BJ (cell line): ENCODE measurements at regions not wholly inside any gene's neighbourhood (a gene's known extent, or its start where the extent isn't known, plus 50 kb on each side); places are given as distances from the start of the nearest gene placed in this dataset.

Experiments used
- CTCF ChIA-PET: fragments of 350-600 bp; formaldehyde crosslinking; extraction: SDS; loops from one replicate; lab custom pipeline; 2021; ENCODE audit warnings: antibody characterized with exemption, inconsistent platforms; lab: Yijun Ruan, JAX
- POLR2A ChIA-PET: fragments of 300-600 bp; sonication (Branson Sonifier 250); formaldehyde crosslinking; extraction: SDS; loops from one replicate; lab custom pipeline; 2021; ENCODE audit warnings: antibody characterized with exemption; lab: Charles Lee
- DNase-seq: peaks from one replicate; pipeline ENCODE4 v3.0.0-alpha.2; 2011; ENCODE audit warnings: low read depth
- H3K27me3 ChIP-seq: 2 replicates; pipeline ENCODE4 v1.6.0; 2011; ENCODE audit warnings: low read length; ENCODE audit not compliant: control insufficient read depth, insufficient read depth
- H3K36me3 ChIP-seq: 2 replicates; pipeline ENCODE4 v1.5.1; 2011; ENCODE audit warnings: low read length; ENCODE audit not compliant: control insufficient read depth, insufficient read depth
- H3K4me3 ChIP-seq: 2 replicates; pipeline ENCODE4 v1.5.1; 2011; ENCODE audit warnings: low read depth, mild to moderate bottlenecking, control low read depth, low read length
- CTCF ChIP-seq: IDR thresholded peaks from 2 replicates; pipeline ENCODE4 v1.5.1; 2011; ENCODE audit warnings: low read depth, mild to moderate bottlenecking, control low read depth, inconsistent platforms, low read length, moderate library complexity; ENCODE audit not compliant: insufficient read depth

DNA sequence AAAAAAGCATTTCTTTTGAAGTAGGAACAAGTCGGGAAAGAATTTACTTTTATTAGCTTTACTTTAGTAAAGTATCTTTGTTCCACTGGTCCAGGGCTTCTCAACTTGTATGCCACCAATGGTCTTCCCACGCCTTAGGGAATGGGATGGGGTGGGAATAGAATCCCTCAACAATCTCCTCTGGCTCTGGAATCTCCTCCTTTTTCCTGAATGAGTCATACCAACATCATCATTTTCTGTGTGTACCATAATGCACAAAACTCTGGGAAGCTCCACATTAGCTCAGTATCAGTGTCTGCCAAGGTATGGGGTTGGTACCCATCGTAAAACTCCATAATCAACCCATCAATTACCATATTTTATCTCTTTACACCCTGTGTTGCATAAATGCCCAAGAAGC is 159.4 kb upstream of the BMPER start:
- H3K36me3 ChIP-seq: no peaks in the 10 kb centered on the region
- H3K27me3 ChIP-seq: no peaks in the 10 kb centered on the region
- DNase-seq: no peak
- no peak for TF ChIP-seq CTCF
- POLR2A ChIA-PET: no interaction called here
- no peak overlapping the region for H3K4me3 ChIP-seq
- CTCF ChIA-PET: interaction anchor here (1.2 kb wide), 1 partner anchor 189 kb away, joined by 3 read pairs; no protein-coding TSS in a partner anchor

DNA sequence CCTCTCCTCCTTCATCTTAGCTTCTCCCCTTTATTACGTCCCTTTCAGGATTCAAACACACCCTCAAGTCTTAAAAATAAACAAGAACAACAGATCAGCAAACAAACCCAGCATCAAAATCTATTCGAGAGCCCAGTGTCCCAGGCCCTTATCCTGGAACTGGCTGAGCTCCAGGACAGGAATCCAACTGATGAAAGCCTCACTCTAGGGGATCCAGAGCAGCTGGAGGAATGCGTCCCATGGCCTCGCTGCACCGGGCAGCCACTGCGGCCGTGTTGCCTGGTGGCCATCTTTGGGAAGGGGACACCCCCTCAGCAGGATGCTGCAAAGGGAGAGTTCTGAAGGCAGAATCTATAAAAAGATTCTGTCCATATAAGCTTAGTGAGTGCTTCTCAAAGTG is 156.5 kb upstream of the BMPER start:
- CTCF ChIA-PET: interaction anchor here (0.7 to 1.1 kb wide), 4 partner anchors 9 to 506 kb away, joined by 3 to 4 read pairs (median 3); no protein-coding TSS in a partner anchor
- no peak for DNase-seq
- Histone ChIP-seq H3K27me3 (no peaks in the 10 kb centered on the region), H3K4me3 (no peak overlapping the region), H3K36me3 (no peaks in the 10 kb centered on the region)
- POLR2A ChIA-PET: no interaction called here
- no peak for TF ChIP-seq CTCF

GRCh38 chr7:33750177-33750576 is 155.2 kb upstream of the BMPER start:
- CTCF ChIA-PET: interaction anchor here (0.6 to 1.3 kb wide), 5 partner anchors 26 to 291 kb away, joined by 3 read pairs; no protein-coding TSS in a partner anchor

GRCh38 chr7:33751443-33751842 is 153.9 kb upstream of the BMPER start:
- Histone ChIP-seq H3K36me3 (no peaks in the 10 kb centered on the region), H3K27me3 (no peaks in the 10 kb centered on the region), H3K4me3 (no peak overlapping the region)
- no peak for DNase-seq
- no peak for TF ChIP-seq CTCF
- CTCF ChIA-PET: interaction anchor here (0.7 to 1.1 kb wide), 3 partner anchors 29 to 292 kb away, joined by 3 read pairs; no protein-coding TSS in a partner anchor
- POLR2A ChIA-PET: no interaction called here

More at GRCh38 chr7:33750177-33750576, 155.2 kb upstream of the BMPER start:
- no peak for TF ChIP-seq CTCF
- H3K27me3 ChIP-seq: no peaks in the 10 kb centered on the region
- no peak overlapping the region for H3K4me3 ChIP-seq
- no peaks in the 10 kb centered on the region for H3K36me3 ChIP-seq
- DNase-seq: no peak
- POLR2A ChIA-PET: no interaction called here

DNA sequence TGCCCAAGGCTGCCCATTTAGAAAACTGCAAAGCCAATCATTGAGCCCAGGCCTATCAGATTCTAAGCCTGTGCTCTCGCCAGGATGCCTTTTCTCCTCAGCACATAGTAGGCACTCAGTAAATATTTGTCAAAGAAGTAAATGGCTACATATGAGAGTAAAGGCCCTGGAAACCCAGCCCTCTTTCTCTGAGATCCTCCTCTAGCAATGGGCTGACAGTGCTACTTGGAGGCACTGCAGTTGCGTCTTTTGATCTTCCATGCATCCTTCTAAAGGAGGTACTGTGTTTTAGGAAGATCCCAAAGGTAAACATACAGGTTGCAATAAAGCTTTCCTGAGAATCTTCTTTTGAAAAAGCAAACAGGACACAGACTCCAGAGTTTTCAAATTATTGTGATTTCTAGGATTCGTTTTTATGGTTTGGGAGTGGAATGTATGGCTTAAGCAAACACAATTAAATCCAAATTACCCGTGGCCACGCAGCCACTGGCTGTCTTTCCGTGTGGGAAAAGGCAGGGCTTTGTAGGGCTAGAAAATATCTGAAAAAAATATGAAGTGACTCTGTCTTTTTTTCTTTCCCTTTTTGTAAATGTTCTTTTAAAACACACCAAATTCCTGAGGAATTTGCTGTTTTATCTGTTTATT is 151.3 kb upstream of the BMPER start:
- H3K4me3 ChIP-seq: no peak overlapping the region
- no peak for DNase-seq
- ChIA-PET CTCF (interaction anchor here (0.5 kb wide), 1 partner anchor 557 kb away, joined by 4 read pairs; no protein-coding TSS in a partner anchor), POLR2A (no interaction called here)
- no peaks in the 10 kb centered on the region for H3K36me3 ChIP-seq
- TF ChIP-seq CTCF: no peak
- no peaks in the 10 kb centered on the region for H3K27me3 ChIP-seq
